Muscle of leg (tissue), 3 donors: ENCODE measurements at regions not wholly inside any gene's neighbourhood (a gene's known extent, or its start where the extent isn't known, plus 50 kb on each side); places are given as distances from the start of the nearest gene placed in this dataset.
"Not testable (repeated sequence)": the region's sequence is repeated elsewhere in the genome, so short reads cannot be mapped to it uniquely, and the experiment has no call there.

ENCODE experiments used
- DNase-seq: peaks from one replicate; pipeline ENCODE4 v3.0.0; 2013
- H3K27ac ChIP-seq: one replicate; pipeline ENCODE4 v1.5.1; 2013; ENCODE audit warnings: mild to moderate bottlenecking, low read length, control low read depth
- H3K27me3 ChIP-seq: one replicate; pipeline ENCODE4 v1.6.1; 2013; ENCODE audit warnings: low read length; ENCODE audit not compliant: control insufficient read depth, insufficient read depth
- H3K36me3 ChIP-seq: one replicate; pipeline ENCODE4 v1.6.1; 2013; ENCODE audit warnings: low read length; ENCODE audit not compliant: control insufficient read depth, insufficient read depth
- H3K4me1 ChIP-seq: one replicate; pipeline ENCODE4 v1.6.1; 2013; ENCODE audit warnings: low read length; ENCODE audit not compliant: control insufficient read depth, insufficient read depth
- H3K4me3 ChIP-seq: one replicate; pipeline ENCODE4 v1.5.1; 2013; ENCODE audit warnings: low read length, control low read depth
- H3K9me3 ChIP-seq: replicated peaks from 2 replicates; pipeline ENCODE4 v1.6.1; 2013; ENCODE audit warnings: low read depth, low read length; ENCODE audit not compliant: control insufficient read depth
- WGBS: methylation state at CpG from one replicate; pipeline ENCODE4 v1.1.5; 2013; ENCODE audit warnings: missing lambda C conversion rate; ENCODE audit not compliant: insufficient coverage; 5-methylcytosine and 5-hydroxymethylcytosine counted together

DNA sequence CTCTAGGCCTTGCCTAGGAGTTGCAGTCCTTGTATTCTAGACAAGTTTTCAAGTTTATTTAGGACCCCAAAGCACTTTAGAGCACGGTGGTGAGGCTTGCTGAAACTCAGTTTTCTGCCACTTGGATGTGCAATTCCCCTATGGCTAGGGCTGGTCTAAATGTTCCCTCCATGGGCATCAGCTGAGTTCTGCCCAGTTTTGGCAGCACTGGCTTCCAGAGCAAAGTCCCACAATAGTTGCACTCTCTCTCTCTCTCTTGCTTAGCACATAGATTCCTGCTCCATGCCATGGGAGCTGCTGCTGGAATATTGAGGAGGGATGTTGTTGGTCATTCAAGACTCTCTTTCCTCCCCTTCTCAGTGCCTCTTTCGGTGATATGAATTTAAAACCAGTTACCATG lies 760.2 kb upstream of the SLC39A10 start:
- H3K4me1 ChIP-seq: no peaks in the 10 kb centered on the region
- H3K27ac ChIP-seq: no peak overlapping the region
- H3K9me3 ChIP-seq: no peaks in the 10 kb centered on the region
- H3K4me3 ChIP-seq: no peak overlapping the region
- WGBS: 73% methylated on average over 1 of the region's 2 CpGs
- no peak for DNase-seq
- no peaks in the 10 kb centered on the region for H3K36me3 ChIP-seq
- H3K27me3 ChIP-seq: no peaks in the 10 kb centered on the region

DNA sequence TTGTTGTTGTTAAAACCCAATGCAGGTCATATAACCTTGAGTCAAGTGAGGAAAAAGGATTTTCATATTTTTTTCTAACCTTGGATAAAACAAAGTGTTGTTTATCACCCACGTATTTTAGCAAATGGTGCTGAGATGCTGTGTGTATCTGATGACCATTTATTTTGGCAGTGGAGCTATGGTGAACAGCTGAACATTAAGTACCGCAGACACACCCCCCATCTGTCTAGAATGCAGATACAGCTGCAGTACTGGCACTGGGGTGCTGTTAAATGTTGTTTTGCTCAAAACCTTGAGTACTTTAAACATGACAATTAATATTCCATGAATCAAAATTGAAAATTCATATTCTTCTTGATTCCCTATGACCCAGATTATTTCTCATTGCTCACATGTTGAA lies 773.3 kb upstream of the SLC39A10 start:
- Histone ChIP-seq H3K27ac (peak overlapping the region; percentile 45), H3K9me3 (no peaks in the 10 kb centered on the region), H3K27me3 (no peaks in the 10 kb centered on the region), H3K4me3 (no peak overlapping the region), H3K36me3 (no peaks in the 10 kb centered on the region), H3K4me1 (no peaks in the 10 kb centered on the region)
- WGBS: no CpG with 5 or more reads among the region's 2 CpGs
- peak; percentile 90 for DNase-seq

DNA sequence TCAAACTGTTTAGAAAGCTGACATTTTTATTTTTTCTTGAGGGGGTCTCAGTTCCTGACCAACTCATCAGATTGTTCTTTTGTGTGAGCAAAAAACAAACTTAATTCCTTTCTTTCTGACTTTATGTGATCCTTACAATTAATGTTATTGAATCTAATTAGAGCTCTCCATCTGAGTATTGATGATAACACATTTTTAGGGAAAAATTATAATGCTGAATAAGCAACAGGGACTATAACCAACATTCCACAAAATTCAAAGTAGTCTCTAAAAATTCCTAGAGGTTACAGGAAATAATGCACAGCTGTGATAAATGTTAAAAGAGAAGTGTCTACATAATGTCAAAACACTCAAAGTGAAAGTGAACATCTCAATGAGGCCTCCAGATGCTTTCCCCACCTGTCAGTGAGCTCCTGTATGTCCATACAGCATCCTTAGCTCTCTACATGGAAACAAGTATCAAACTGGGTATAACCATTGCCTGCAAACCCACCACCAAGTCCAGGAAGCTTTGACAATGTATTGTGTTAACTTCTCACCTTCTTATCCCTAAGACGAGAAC lies 786.0 kb upstream of the SLC39A10 start:
- no peaks in the 10 kb centered on the region for H3K36me3 ChIP-seq
- no peak overlapping the region for H3K4me3 ChIP-seq
- no peak for DNase-seq
- H3K4me1 ChIP-seq: no peaks in the 10 kb centered on the region
- WGBS: no CpG with 5 or more reads among the region's 1 CpG
- H3K27me3 ChIP-seq: no peaks in the 10 kb centered on the region
- H3K9me3 ChIP-seq: no peaks in the 10 kb centered on the region
- H3K27ac ChIP-seq: no peak overlapping the region

DNA sequence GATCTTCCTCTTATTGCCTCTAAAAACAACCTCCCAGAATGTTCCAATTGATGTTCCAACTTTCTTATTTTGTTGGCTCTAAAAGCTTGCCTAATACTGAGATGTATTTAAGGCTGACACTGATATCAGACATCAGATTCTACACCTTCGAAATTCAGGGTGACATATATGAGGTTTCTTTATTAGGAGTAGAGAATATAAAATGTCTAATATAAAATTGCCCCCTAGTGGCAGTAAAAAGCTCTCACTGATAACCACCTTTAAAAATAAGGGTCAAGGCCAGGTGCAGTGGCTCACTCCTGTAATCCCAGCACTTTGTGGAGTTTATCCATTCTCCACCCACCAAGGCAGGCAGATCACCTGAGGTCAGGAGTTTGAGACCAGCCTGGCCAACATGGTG lies 789.7 kb upstream of the SLC39A10 start:
- Histone ChIP-seq H3K9me3 (no peaks in the 10 kb centered on the region), H3K4me3 (no peak overlapping the region), H3K27me3 (no peaks in the 10 kb centered on the region), H3K36me3 (no peaks in the 10 kb centered on the region), H3K27ac (no peak overlapping the region), H3K4me1 (no peaks in the 10 kb centered on the region)
- no CpG with 5 or more reads among the region's 1 CpG for WGBS
- DNase-seq: peak; percentile 16

DNA sequence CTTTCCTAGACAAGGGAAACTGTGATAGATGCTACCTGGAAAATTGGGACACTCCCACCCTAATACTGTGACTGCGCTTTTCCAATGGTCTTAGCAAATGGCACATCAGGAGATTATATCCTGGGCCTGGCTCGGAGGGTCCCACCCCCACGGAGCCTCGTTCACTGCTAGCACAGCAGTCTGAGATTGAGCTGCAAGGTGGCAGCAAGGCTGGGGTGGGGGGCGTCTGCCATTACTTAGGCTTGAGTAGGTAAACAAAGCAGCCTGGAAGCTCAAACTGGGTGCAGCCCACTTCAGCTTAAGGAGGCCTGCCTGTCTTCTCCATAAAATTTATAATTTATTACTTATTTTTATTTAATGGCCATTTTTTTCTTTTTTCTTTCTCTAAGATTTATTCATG lies 802.1 kb upstream of the SLC39A10 start:
- H3K36me3 ChIP-seq: no peaks in the 10 kb centered on the region
- H3K9me3 ChIP-seq: peaks cover 2% of the 10 kb centered on the region
- DNase-seq: no peak
- no peaks in the 10 kb centered on the region for H3K4me1 ChIP-seq
- no peak overlapping the region for H3K27ac ChIP-seq
- H3K4me3 ChIP-seq: no peak overlapping the region
- H3K27me3 ChIP-seq: no peaks in the 10 kb centered on the region
- 94% methylated on average over 3 of the region's 5 CpGs for WGBS

DNA sequence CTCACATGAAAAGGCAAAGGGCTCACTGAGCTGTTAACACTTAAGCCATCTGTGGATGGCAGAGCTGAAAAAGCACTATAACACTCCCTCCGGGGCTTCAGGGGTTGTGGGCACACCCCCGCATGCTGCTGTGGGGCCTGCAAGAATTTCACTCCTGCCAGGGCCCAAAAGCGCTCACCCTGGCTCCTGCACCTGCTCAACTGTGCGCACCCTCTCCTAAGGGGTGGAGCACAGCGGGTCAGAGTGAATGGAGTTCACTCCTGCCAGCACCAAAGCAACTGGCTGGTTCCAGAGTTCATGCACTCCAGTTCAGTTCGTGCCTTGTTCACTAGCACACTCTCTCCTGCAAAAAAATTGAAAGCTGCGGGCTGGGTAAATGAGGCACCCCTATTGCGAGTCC lies 814.2 kb upstream of the SLC39A10 start:
- peak; percentile 4 for DNase-seq
- Histone ChIP-seq H3K27ac (no peak overlapping the region), H3K4me1 (no peaks in the 10 kb centered on the region), H3K36me3 (no peaks in the 10 kb centered on the region), H3K9me3 (no peaks in the 10 kb centered on the region), H3K27me3 (no peaks in the 10 kb centered on the region), H3K4me3 (no peak overlapping the region)
- WGBS: 81% methylated on average over 7 of the region's 8 CpGs

DNA sequence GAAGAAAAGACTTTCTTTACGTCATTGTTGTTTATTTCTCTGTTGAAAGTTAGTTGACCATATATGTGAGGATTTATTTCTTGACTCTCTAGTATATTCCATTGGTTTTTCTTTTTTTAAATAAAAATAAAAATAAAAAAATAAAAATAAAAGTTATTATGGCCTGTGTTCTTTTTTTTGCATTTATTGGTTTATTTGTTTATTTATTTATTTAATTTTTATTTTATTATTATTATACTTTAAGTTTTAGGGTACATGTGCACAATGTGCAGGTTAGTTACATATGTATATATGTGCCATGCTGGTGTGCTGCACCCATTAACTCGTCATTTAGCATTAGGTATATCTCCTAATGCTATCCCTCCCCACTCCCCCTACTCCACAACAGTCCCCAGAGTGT lies 822.7 kb upstream of the SLC39A10 start:
- H3K4me1 ChIP-seq, H3K36me3 ChIP-seq, H3K4me3 ChIP-seq, H3K27me3 ChIP-seq, DNase-seq, H3K27ac ChIP-seq, H3K9me3 ChIP-seq: not testable (repeated sequence)
- no CpG with 5 or more reads among the region's 2 CpGs for WGBS

DNA sequence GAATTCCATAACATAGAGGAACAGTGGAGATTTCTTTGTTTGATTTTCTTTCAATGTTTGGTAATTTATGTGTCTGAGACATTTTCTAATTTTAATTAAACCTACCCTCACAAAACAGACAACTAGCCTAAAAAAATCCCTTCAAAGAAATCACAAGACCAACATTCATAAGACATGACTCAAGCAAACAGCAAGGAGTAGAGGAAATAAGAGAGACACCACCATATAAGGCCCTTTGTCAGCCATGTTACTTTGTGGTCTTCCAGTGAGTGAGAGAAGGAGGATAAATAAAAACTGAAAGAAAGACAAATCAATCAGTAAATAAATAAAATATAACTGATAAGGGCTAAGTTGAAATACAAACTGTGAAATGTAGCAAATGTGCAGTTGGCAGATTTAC lies 830.8 kb upstream of the SLC39A10 start:
- no peak overlapping the region for H3K27ac ChIP-seq
- H3K27me3 ChIP-seq: no peaks in the 10 kb centered on the region
- no peak for DNase-seq
- H3K4me1 ChIP-seq: no peaks in the 10 kb centered on the region
- H3K9me3 ChIP-seq: no peaks in the 10 kb centered on the region
- H3K36me3 ChIP-seq: no peaks in the 10 kb centered on the region
- no peak overlapping the region for H3K4me3 ChIP-seq

DNA sequence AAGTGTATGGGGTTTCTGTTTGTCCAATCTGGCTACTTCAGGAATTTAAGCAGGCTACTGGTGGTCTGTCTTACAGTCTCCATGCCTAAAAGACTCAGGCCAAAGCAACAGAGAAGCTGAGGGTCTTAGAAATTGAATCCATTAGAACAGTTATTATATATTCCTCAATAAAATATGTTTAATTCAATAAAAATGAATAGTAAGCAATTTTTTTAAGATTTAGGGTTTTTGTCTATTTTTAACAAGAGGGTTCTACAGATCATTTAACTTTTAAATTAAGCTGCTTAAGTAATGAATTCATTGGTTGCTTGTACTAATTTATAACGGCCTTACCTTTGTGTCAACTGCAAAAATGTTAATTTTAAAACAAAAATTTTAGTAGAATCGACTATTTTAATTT lies 832.6 kb upstream of the SLC39A10 start:
- no peak for DNase-seq
- H3K36me3 ChIP-seq: no peaks in the 10 kb centered on the region
- H3K27me3 ChIP-seq: no peaks in the 10 kb centered on the region
- no peaks in the 10 kb centered on the region for H3K4me1 ChIP-seq
- no CpG with 5 or more reads among the region's 2 CpGs for WGBS
- no peak overlapping the region for H3K4me3 ChIP-seq
- no peak overlapping the region for H3K27ac ChIP-seq
- H3K9me3 ChIP-seq: no peaks in the 10 kb centered on the region

DNA sequence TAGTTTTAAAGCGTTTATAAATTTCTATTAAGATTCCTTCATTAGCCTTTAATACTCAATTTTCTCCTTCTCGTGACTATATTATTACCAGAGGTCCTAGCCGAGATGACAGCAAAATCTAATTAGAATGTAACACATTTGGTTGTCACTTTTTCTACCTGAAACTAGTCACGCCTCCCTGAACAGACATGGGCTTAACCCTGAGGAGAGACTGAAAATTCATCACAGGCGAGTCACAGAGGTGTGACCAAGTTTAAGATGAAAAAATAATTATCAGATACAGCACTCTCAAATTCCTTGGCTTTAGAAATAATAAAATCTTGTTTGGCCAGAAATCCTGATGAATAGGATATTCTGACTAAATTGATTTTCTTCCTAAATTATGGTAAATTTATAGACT lies 834.4 kb upstream of the SLC39A10 start:
- H3K27ac ChIP-seq: no peak overlapping the region
- WGBS: 60% methylated on average over 2 of the region's 5 CpGs
- no peaks in the 10 kb centered on the region for H3K36me3 ChIP-seq
- no peak for DNase-seq
- no peak overlapping the region for H3K4me3 ChIP-seq
- H3K4me1 ChIP-seq: no peaks in the 10 kb centered on the region
- H3K9me3 ChIP-seq: no peaks in the 10 kb centered on the region
- no peaks in the 10 kb centered on the region for H3K27me3 ChIP-seq

DNA sequence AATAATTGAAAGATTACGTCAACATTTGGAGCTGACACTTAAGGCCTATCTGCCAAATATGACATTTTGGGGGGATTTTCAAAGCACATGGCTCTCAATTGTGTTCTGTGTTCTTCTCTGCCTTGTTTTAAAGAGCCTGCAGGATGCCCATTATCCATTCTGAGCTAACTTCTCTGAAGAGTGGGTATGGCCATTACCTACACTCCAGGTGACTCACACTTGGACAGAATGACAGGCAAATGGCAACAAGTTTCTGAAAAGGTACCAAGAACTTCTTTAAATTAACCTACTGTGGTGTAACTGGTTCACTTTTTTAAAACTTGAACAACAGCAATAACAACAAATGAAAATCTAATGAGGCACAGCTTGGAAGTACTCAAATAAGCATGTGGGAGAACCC lies 834.9 kb upstream of the SLC39A10 start:
- no peak overlapping the region for H3K4me3 ChIP-seq
- no peaks in the 10 kb centered on the region for H3K27me3 ChIP-seq
- WGBS: no CpG with 5 or more reads among the region's 1 CpG
- no peak for DNase-seq
- H3K4me1 ChIP-seq: no peaks in the 10 kb centered on the region
- H3K27ac ChIP-seq: no peak overlapping the region
- no peaks in the 10 kb centered on the region for H3K36me3 ChIP-seq
- H3K9me3 ChIP-seq: no peaks in the 10 kb centered on the region
